Kidney epithelial cell (primary cell): ENCODE measurements at regions not wholly inside any gene's neighbourhood (a gene's known extent, or its start where the extent isn't known, plus 50 kb on each side); places are given as distances from the start of the nearest gene placed in this dataset.

Source experiments
- DNase-seq: peaks from one replicate; pipeline ENCODE4 v3.0.0-alpha.2; 2010; ENCODE audit warnings: low read depth
- H3K27me3 ChIP-seq: 2 replicates; pipeline ENCODE4 v1.6.0; 2011; ENCODE audit warnings: low read length; ENCODE audit not compliant: control insufficient read depth, insufficient read depth
- H3K36me3 ChIP-seq: 2 replicates; pipeline ENCODE4 v1.5.1; 2011; ENCODE audit warnings: low read length; ENCODE audit not compliant: control insufficient read depth, insufficient read depth
- H3K4me3 ChIP-seq: 2 replicates; pipeline ENCODE4 v1.5.1; 2011; ENCODE audit warnings: low read depth, mild to moderate bottlenecking, control low read depth, low read length
- CTCF ChIP-seq: IDR thresholded peaks from 2 replicates; pipeline ENCODE4 v1.5.1; 2011; ENCODE audit warnings: mild to moderate bottlenecking, moderate library complexity, low read length, control low read depth, inconsistent platforms; ENCODE audit not compliant: insufficient read depth, poor library complexity, severe bottlenecking

- H3K36me3 ChIP-seq, result no peaks in the 10 kb centered on the region
- no peak for DNase-seq
- no peaks in the 10 kb centered on the region for H3K27me3 ChIP-seq
- TF ChIP-seq CTCF, result no peak
- H3K4me3 ChIP-seq, result no peak overlapping the region
Observed at GRCh38 chrX:8025705-8026104, 98.5 kb upstream of the PNPLA4 start.

GRCh38 chrX:8018934-8019333, 91.7 kb upstream of the PNPLA4 start:
- H3K36me3 ChIP-seq, result no peaks in the 10 kb centered on the region
- no peak overlapping the region for H3K4me3 ChIP-seq
- no peak for DNase-seq
- no peaks in the 10 kb centered on the region for H3K27me3 ChIP-seq
- no peak for TF ChIP-seq CTCF

DNA sequence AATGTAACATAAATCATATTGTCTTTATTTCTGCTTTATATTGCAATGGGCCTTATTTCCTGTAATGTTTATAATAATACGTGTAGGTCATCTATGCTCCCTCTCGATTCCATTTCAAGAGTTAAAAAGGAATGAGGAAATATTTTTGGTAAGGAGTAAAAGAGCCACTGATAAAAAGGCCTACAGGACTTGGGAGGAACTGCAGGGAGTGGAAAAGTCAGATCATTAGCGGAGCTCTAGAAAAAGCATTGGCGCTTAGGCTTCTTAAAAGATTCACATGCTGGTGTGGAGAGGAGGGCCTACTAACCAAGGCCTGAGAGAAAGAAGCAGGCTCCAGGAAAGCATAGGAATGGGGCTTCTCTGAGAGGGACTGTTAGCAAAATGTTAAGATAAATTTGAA, 82.9 kb upstream of the PNPLA4 start:
- DNase-seq, result no peak
- H3K4me3 ChIP-seq, result no peak overlapping the region
- no peaks in the 10 kb centered on the region for H3K36me3 ChIP-seq
- peak; percentile 12 for TF ChIP-seq CTCF
- no peaks in the 10 kb centered on the region for H3K27me3 ChIP-seq

GRCh38 chrX:8005678-8006347, 78.6 kb upstream of the PNPLA4 start:
- no peak for DNase-seq
- H3K27me3 ChIP-seq, result no peaks in the 10 kb centered on the region
- no peak for TF ChIP-seq CTCF
- H3K4me3 ChIP-seq, result no peak overlapping the region
- no peaks in the 10 kb centered on the region for H3K36me3 ChIP-seq

- Histone ChIP-seq H3K36me3 (no peaks in the 10 kb centered on the region), H3K4me3 (no peak overlapping the region), H3K27me3 (no peaks in the 10 kb centered on the region)
- no peak for DNase-seq
- no peak for TF ChIP-seq CTCF
Observed at GRCh38 chrX:8003147-8003883, 76.1 kb upstream of the PNPLA4 start.
